ENCODE measurements at regions not wholly inside any gene's neighbourhood (a gene's known extent, or its start where the extent isn't known, plus 50 kb on each side); places are given as distances from the start of the nearest gene placed in this dataset.
A peak's percentile ranks its signal among the peaks of the same experiment; 100 is the strongest.
"Not testable (repeated sequence)": the region's sequence is repeated elsewhere in the genome, so short reads cannot be mapped to it uniquely, and the experiment has no call there.

DNA sequence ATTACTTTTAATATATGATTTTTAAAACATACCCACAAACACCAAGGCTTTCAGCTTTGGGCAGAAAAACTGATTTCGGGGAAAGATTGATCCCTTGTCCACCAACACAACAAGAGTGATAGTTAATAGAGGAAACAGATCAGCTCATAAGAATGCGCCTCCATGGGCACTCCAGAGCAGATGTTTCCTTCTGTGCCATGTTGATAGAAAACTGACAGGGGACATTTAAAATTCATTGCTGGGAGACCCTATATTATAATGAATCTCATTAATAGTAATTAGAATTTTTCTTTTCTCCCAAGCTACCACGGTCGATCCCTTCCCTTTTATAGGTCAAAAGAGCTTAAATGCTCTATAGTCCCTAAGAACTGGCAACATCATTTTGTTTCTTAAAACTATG is 431.2 kb downstream of the IRS2 start:
- DNase-seq: no peak

DNA sequence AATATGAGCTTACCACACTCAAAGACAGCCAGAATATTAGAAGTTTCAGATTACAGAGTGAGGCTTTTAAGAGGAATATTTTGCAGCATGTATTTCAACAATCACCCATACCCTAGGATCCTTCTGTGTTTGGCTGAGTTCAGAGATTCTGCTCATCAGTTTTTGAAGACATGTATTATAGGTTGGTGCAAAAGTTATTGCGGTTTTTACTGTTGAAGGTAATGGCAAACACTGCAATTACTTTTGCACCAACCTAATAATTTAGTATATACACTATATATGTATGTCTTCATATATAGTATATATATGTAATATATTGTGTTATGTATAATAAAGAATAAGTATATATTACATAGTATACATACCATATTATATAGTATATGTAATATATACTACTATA is 435.1 kb downstream of the IRS2 start:
- DNase-seq: no peak

DNA sequence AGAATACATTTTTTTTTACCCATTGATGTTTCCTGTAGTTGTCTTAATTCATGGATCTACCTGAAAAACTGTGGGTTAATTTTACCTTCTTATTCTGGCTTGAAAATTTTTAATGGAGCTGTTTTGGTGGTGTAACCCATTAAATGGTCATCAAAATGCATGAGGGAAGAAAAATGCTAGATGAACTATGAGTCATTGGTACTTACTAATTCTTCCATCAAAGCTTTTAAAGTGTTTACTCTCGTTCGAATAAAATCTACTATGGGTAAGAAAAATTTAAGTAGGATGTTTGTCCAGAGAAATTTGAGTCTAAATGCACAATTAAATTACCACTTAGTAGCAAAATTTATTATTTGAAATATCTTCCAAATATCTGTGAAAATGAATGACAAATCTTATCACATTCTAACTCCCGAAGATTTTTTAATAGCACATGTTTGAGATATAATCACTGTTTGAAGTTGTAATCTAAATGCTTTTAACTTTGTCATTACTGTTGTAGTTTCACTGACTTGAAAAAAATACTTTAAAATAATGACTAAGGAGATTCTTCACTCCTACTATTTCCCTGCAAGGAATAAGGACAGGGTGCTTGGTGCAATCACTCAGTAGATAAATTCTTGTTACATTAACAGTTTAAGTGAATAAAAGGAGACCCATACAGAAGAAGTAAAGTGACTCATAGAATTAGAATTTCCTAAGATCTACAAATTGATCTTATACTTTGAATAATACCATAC is 437.7 kb downstream of the IRS2 start:
- DNase-seq: peak; percentile 85

DNA sequence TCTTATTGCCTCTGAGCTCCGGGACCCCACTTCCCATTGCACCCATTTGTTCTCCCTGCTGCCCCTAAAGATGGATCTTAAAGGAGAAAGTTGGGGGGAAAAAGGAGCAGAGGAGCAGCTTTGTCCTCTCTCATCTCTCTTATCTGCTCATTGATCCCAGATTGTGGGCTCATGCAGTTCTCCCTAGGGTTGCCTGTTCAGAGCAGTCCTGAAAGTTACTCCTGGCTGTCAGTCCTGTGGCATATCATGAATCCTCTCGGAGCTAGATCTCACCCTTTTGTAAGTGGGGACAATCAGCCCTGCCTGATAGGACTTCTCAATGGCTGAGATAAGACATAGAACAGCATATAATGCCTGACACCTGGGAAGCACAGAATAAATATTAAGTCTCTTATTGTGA is 440.3 kb downstream of the IRS2 start:
- no peak for DNase-seq

DNA sequence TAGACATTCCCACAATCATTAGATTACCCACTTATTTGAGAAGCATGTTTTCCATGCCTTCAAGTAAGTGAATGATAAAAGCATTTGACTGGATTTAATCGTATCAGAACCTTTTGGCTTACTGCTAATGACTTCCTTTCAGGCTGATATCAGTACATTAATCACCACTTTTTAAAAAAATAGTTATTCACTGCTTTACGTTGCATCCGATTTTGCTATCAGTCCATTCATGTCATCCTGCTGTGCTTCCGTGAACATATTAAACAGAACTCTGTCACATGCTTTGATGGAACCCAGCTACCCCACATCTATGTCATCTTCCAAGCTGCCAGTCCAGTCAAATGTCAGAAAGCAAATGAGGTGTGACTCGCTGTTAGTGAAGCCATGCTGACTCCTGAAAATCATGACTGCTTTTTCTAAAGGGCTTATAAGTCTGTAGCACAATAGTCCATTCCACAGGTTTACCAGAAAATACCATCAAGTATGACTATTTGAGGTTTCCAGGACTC is 440.9 kb downstream of the IRS2 start:
- DNase-seq: peak; percentile 88

DNA sequence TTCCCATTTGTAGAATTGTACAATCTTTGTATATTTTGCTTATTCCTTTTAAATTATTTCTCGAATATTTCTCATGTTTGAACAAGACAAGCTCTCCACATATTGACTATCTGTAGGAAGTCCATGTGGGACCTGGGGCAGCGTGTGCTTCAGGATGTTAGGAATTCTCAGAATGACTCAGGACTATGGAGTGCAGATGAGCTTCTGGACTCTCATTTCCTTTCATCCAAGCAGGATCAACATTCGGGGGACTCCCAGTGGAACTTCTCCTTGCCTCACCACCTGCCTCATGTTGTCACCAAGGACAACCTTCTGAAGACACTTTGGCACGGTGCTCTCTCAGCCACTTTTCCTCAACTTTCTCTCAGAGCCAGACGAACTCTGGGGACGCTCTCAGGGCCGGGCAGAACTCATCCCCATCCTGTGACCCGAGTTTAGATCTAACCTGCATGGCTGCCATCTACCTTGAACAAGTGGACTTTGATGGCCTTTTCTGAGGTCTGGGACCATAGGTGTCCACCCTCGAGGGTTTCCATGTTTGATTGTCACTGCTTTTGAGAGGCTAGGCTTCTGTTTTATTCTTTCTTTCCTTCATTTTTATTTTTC is 441.7 kb downstream of the IRS2 start:
- peak; percentile 85 for DNase-seq

DNA sequence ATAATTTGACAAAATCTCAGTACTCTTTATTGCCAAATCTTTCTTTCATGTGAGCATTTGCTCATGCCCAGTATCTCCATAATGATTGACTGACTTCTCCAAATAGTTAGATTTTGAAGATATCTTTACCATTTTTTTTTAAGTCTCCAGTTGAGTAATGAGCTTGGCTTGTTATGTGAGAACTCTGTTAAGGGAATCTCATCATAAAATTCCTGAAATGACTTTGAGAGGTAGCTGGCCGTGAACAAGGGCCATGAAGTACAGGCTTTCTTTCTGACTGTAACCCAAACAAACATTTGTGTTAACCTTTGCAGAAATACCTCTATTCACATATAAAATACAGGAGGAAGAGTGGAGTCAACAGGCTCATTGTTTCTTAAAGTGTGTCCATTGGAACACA is 449.7 kb downstream of the IRS2 start:
- peak; percentile 90 for DNase-seq

DNA sequence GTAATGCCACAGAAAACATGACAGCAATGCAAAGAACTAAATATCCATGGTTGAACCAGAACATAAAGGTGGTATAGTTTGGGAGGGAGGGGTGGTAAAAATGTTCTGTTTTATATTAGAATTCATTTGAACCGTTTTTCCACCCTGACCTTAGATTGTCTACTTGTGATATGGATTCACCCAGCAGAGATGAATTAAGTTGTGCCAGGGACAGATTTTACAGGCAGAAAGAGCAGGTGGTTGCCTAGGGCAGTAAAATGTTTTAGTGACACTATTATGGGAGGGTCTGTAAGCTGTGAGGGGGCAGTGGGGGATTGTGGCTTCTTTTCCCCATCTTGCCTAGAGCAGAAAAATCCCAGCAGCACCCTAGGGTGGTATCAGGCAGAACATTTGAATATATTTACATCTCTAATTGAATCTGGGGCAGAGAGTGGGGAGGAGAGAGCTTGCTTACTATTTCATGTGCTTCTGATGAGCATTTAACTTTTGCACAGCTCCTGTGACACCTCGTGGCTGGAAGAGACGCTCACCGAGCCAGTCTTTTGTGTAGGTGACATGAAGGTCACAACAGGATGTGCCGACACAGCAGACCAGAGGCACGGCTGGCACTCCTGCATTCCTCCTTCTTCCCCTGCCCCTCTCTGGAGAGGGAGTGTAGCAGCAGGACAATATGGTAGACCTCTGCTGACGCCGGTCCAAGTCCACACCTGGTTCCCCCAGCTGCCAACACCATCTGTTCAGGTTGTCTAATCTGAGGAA is 452.3 kb downstream of the IRS2 start:
- DNase-seq: no peak

DNA sequence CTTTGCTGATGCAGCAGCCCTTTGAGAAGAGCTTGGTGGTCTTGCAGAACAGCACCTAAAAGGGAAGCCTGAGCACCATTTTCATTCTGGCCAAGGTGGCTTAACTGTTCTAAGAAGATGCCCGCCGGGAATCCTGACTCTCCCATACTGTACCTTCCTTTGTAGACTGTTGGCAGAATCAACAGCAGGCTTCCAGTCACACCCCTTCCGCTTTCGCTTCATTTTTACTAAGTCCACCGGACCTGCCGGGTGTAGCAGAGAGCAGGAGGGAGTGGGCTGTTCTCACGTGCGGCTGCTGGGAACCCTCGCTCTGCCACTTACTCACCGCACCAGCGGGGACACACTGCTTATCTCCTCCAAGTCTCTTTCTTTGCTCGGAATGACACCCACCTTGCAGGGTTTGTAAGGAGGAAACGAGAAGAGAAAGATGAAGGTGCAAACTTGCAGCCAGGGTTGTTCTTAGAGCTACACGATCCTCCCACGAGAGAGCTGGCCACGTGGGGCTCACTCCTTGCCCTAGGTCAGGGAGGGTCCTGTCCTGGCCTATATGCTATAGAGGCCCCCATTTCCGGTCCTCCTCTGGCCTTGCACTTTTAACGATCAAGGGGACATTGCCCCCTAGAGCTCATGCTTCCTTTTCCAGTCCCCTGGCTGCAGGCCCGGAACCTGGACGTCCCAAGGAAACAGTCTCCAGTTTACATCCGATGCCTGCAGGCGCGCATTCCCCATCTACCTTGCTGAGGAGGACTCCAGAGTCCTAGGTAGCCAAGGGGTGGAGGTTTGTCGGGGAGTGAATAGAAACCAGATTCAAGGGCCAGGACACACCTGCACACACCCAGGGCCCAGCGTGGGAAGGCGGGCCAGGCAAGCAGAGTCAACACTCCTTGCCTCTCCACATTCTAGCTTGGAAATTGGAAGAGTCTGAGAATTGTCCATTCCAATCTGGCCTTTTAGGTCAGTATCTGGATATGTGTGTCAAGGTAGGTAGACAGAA is 453.6 kb downstream of the IRS2 start:
- no peak for DNase-seq

DNA sequence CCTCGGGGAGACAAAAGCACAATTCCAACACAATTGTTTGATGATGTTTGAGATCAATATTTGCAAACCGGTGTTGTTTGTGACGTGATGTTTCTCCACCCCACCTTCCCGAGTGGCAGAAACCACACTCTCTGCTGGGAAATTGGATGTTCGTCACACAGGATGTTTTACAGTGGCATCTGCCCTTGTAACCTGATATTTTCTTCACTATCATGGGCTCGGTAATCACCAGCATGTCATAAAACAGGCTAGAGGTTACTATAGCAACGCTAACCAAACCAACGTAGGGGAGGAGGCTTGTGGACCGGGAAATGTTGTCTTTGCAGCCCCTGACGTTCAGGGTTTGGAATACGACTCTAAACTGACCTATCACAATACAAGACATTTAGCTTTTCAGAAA is 454.5 kb downstream of the IRS2 start:
- peak; percentile 80 for DNase-seq

DNA sequence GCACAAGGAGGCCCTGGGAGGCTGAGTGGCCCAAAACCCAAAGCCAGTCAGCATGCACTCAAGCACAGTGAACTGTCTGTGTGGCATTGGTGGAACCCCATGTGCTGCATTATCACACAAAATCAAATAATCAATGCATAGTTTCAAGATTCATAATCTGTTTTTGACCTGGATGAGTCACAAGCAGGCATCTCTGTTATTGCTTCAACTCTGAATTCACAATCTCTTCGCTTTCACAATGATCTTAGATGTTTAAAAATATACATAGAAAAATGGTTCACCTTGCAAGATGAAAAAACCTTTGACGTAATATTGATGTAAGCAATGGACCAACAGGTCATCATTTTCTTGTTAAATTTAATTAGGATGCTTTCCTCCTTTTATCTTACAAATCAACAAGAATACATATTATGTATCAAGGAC is 455.4 kb downstream of the IRS2 start:
- DNase-seq: peak; percentile 56

DNA sequence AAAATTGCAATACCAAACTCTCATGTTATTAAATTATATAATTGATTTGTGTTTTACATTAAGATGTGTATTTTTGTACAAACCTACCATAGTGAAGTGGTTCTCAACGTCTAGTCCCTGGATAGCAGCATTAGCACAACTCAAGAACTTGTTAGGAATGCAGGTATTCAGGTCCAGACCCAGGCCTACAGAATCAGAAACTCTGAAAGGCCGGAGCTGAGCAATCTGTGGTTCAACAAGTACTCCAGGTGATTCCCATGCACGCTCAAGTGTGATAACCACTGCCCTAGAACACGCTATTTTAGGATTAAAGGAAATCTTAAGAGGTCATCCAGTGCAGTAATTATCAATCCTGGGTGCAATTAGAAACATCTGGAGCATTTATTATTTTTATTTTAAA is 456.3 kb downstream of the IRS2 start:
- no peak for DNase-seq

DNA sequence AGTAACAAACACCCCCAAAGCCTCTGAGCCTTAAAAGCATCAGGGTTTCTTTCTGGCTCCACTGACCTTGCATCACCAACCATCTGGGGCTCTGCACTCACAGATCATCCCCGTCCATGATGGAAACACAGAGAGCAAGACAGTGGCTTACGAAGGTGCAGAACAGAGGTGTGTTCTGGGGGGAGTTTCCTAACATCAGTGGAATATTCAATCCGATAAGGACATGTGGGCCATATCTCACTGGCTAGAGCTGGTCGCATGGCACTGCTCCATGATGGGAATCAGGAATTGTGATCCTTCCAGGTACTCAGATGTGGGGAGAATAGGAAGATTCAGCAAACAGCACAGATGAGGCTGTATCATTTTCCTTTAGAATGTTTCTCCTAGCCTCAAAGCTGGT is 457.2 kb downstream of the IRS2 start:
- no peak for DNase-seq

DNA sequence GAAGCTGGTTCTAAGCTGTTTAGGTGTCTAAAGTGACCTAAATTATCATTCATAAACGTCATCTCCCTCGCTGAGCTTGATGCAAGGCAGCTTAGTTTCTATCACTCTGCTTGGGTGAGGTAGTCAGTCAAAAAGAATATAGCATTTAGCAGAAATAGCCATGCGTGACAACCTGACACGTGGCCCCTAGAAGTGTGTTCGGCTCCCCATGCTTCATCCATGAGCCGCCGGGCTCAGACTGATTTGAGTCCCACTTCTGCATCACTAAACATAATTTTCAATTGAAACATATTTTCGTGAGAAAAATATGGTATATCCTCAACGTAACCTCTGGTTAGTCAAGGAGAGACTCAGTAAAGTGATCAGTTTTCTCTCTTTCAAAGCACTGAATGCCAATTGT is 459.8 kb downstream of the IRS2 start:
- DNase-seq: no peak

DNA sequence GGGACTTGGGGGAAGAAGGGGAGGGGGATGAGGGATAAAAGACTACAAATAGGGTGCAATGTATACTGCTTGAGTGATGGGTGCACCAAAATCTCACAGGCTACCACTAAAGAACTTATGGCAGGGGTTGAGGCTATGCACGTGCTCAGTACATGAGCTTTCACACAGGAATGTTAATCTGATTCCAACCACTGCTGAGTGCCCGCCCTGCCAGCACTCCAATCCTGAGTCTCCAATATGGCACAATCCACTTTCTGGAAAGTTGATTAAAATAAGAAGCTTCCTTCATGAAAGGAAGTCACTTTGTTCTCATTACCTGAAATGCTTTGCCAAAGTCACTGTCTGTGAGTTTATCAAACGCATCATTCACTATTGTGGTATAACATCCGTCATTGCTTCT is 463.0 kb downstream of the IRS2 start:
- no peak for DNase-seq

DNA sequence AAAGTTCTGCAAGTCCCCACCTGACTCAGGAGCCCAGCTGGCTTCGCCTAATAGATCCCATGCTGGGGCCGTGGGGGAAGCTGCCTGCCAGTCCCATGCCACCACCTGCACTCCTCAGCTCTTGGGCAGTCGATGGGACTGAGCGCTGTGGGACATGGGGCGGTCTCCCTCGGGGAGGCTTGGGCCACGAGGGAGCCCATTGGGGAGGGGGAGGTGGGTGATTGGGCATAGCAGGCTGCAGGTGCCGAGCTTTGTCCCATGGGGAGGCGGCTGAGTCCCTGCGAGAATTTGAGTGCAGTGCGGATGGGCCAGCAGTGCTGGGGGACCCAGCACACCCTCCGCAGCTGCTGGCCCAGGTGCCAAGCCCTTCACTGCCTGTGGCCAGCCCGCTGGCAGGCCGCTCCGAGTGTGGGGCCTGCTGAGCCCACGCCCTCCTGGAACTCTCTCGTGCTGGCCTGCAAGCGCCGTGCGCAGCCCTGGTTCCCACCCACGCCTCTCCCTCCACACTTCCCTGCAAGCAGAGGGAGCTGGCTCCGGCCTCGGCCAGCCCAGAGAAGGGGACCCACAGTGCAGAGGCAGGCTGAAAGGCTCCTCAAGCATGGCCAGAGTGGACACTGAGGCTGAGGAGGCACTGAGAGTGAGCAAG is 467.3 kb downstream of the IRS2 start:
- DNase-seq: no peak

DNA sequence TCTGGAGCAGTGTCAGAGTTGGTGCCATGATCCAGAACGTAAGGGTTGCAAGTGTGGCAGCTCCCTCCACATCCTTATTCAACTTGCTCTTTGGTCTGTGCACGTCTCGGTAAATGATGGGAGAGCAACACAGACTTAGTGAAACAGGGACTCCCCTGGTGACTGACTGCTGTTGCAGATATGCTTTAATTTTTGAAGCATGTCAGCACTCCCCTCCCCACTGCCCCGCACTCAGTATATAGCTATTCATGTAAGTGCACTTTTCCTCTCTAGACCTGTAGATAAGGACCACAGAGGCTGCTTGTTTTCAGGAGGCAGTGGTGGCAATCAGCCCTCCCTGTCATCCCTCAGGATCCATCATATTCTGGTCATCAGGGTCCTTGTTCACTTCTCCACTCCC is 470.9 kb downstream of the IRS2 start:
- no peak for DNase-seq

DNA sequence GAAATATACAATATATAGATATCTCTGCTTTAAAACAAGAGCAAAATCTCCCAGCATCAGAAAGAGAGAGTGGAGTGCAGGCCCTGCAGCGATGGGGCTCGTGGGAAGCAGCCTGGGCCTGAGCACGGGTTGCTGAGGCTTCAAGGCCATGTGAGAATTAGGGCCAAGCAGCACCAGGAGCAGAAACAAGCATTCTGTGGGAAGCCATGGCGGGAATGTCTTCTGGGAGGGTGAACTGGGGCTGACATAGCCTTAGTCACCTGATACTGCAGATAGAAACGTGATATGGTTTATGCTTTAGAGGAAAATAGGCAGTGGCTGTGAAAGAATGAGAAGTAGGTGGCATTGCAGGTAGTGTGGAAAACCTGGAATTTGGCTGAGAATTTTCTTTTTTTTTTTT is 472.3 kb downstream of the IRS2 start:
- DNase-seq: no peak

DNA sequence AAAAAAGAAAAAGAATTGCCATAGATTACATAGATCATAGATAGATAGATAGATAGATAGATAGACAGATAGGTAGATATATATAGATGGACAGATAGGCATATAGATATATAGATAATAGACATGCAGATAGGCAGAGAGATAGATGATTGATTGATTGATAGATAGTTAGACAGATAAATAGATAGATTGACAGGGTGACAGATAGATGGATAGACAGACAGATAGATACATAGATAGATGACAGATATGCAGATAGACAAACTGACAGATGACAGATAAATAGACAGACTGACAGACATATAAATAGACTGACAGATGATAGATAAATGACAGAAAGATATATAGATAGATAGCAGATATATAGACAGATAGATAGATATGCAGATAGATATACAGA is 474.0 kb downstream of the IRS2 start:
- no peak for DNase-seq

DNA sequence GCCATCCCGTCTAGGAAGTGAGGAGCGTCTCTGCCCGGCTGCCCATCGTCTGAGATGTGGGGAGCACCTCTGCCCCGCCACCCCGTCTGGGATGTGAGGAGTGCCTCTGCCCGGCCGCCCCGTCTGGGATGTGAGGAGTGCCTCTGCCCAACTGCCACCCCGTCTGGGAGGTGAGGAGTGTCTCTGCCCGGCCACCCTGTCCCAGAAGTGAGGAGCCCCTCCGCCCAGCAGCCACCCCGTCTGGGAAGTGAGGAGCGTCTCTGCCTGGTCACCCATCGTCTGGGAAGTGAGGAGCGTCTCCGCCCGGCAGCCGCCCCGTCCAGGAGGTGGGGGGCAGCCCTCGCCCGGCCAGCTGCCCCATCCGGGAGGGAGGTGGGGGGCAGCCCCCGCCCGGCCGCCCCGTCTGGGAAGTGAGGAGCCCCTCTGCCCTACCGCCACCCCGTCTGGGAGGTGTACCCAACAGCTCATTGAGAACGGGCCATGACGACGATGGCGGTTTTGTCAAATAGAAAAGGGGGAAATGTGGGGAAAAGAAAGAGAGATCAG is 474.9 kb downstream of the IRS2 start:
- not testable (repeated sequence) for DNase-seq

DNA sequence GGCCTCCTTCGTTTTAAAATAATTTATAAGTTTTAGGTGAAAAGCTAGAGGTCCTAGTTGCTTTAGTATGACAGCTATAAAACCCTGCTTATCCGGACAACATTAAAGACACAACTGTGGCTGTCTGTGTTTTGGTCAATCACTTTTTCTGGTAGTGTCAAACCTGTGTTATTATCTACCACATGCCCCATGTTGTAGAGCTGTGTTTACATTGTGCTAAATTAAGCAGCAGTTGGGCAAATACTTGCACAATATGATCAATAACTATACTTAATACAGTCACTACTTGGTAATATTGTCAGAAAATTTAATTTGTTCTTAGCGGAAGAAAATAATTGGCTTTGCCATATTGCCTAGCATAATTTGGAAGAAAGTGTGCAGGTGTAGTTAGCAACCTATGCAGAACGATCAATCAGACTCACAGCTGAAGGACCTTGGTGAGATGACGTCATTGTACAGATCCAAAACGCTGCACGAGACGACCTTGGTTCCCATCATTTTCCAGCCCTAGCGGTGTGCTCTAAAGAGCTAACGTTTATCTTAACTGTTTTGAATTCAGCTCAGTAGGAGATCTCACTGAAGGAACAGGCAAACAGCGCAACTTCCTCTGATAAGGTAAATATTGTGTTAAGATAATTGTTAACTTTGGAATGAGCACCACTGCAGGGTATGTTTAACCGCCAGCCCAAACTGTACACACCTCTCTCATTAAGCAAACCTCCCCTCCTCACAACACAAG is 476.6 kb downstream of the IRS2 start:
- DNase-seq: no peak

All from fibroblast of skin of right biceps (primary cell).